ENCODE measurements at regions not wholly inside any gene's neighbourhood (a gene's known extent, or its start where the extent isn't known, plus 50 kb on each side); places are given as distances from the start of the nearest gene placed in this dataset.

DNA sequence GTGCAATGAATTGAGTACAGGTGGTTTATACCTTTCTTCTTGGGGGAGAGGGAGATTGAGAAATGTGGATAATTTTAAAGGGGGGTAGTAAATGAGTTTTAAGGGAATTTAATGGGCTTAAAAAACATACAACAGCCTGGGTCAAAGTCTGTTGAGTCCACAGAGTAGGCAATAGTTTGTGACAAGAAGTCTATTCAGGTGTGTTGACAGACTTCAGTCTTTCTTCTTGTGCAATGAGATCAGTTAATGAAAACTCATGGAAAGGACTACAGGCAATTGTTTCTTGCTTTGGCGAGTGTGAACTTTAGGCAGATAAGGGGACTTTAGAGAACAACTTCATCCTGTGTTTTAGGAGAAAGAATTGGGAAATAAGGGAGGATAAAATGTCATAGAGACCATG, 507.8 kb upstream of the CA10 start:
- intact Hi-C loops (cut with DNase I) = no loop called here
- no peak overlapping the region for H3K27ac ChIP-seq (ENCODE audit: low read depth in 2 of 2, low read length in 2 of 2)
- H3K36me3 ChIP-seq (ENCODE audit: control insufficient read depth in 2 of 3, insufficient read depth in 3 of 3, low read length in 3 of 3) = no peaks in the 10 kb centered on the region
- no peak for FAIRE-seq
- H3K4me3 ChIP-seq (ENCODE audit: low read length in 3 of 3) = no peak overlapping the region
- DNase-seq = no peak
- H3K9me3 ChIP-seq (ENCODE audit: control insufficient read depth in 2 of 3, insufficient read depth in 1 of 3, low read length in 3 of 3) = peaks cover 0 to 5% (median 0%) of the 10 kb centered on the region in 3 donors
- no peak overlapping the region for H3K9ac ChIP-seq (ENCODE audit: low read length in 3 of 3)
- no peaks in the 10 kb centered on the region for H3K4me1 ChIP-seq (ENCODE audit: control insufficient read depth in 2 of 3, insufficient read depth in 2 of 3, low read depth in 1 of 3, low read length in 3 of 3)
- TF ChIP-seq, protein P1, sequence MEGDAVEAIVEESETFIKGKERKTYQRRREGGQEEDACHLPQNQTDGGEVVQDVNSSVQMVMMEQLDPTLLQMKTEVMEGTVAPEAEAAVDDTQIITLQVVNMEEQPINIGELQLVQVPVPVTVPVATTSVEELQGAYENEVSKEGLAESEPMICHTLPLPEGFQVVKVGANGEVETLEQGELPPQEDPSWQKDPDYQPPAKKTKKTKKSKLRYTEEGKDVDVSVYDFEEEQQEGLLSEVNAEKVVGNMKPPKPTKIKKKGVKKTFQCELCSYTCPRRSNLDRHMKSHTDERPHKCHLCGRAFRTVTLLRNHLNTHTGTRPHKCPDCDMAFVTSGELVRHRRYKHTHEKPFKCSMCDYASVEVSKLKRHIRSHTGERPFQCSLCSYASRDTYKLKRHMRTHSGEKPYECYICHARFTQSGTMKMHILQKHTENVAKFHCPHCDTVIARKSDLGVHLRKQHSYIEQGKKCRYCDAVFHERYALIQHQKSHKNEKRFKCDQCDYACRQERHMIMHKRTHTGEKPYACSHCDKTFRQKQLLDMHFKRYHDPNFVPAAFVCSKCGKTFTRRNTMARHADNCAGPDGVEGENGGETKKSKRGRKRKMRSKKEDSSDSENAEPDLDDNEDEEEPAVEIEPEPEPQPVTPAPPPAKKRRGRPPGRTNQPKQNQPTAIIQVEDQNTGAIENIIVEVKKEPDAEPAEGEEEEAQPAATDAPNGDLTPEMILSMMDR (IDR thresholded peaks at IDR 0.05; ENCODE audit: borderline replicate concordance, extremely low read depth, insufficient read depth) = no peak
- H3K27me3 ChIP-seq (ENCODE audit: control insufficient read depth, insufficient read depth, low read length) = no peaks in the 10 kb centered on the region

DNA sequence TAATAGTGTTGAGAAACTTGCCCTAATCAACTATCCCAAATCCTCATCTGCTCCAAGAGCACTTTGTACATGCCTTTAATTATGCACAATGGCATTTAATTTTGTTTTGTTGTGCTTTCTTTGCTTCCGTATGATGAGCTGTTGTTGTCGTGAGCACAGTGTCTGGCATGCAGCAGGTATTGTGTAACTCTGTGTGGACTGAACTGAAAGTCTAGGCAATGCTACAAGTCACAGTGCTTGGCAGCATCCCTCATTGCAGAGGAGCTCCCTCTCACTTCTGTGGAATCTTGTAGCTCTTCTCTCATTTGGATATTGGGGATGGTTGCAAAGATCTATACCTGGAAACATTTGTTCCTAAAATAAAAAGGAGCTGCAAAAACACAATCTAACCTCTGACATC, 502.2 kb upstream of the CA10 start:
- TF ChIP-seq, protein P1 (IDR thresholded peaks at IDR 0.05; ENCODE audit: borderline replicate concordance, extremely low read depth, insufficient read depth) = no peak
- Histone ChIP-seq H3K9me3 (ENCODE audit: control insufficient read depth in 2 of 3, insufficient read depth in 1 of 3, low read length in 3 of 3) (no peaks in the 10 kb centered on the region), H3K9ac (ENCODE audit: low read length in 3 of 3) (no peak overlapping the region), H3K27ac (ENCODE audit: low read depth in 2 of 2, low read length in 2 of 2) (no peak overlapping the region), H3K36me3 (ENCODE audit: control insufficient read depth in 2 of 3, insufficient read depth in 3 of 3, low read length in 3 of 3) (no peaks in the 10 kb centered on the region), H3K27me3 (ENCODE audit: control insufficient read depth, insufficient read depth, low read length) (no peaks in the 10 kb centered on the region), H3K4me3 (ENCODE audit: low read length in 3 of 3) (no peak overlapping the region), H3K4me1 (ENCODE audit: control insufficient read depth in 2 of 3, insufficient read depth in 2 of 3, low read depth in 1 of 3, low read length in 3 of 3) (no peaks in the 10 kb centered on the region)
- no peak for DNase-seq
- no peak for FAIRE-seq
- intact Hi-C loops (cut with DNase I) = no loop called here

DNA sequence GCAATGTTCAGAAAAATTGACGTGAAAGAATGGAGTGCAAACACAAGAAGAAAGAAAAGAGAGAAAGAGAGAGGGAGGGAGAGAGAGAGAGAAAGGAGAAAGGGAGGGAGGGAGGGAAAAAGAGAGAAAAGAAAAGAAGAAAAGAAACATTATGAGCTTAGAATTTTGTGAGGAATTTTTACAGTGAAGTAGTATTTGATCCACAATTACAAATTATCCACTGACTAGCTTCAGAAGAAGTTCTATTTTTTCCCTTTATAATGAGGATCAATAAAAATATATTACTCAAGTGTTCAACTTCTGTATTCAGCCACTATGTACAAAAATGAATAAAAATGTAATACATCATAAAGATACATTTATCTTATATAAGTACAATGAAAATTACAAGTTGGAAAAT, 494.5 kb upstream of the CA10 start:
- no peak for FAIRE-seq
- intact Hi-C loops (cut with DNase I) = no loop called here

More for the DNA sequence above, 494.5 kb upstream of the CA10 start:
- Histone ChIP-seq H3K9ac (ENCODE audit: low read length in 3 of 3) (no peak overlapping the region), H3K4me3 (ENCODE audit: low read length in 3 of 3) (no peak overlapping the region), H3K36me3 (ENCODE audit: control insufficient read depth in 2 of 3, insufficient read depth in 3 of 3, low read length in 3 of 3) (no peaks in the 10 kb centered on the region), H3K27me3 (ENCODE audit: control insufficient read depth, insufficient read depth, low read length) (no peaks in the 10 kb centered on the region), H3K27ac (ENCODE audit: low read depth in 2 of 2, low read length in 2 of 2) (no peak overlapping the region), H3K4me1 (ENCODE audit: control insufficient read depth in 2 of 3, insufficient read depth in 2 of 3, low read depth in 1 of 3, low read length in 3 of 3) (no peaks in the 10 kb centered on the region), H3K9me3 (ENCODE audit: control insufficient read depth in 2 of 3, insufficient read depth in 1 of 3, low read length in 3 of 3) (no peaks in the 10 kb centered on the region)
- no peak for DNase-seq
- TF ChIP-seq, protein P1 (IDR thresholded peaks at IDR 0.05; ENCODE audit: borderline replicate concordance, extremely low read depth, insufficient read depth) = no peak

Data from kidney (tissue), 13 donors.